ENCODE measurements at regions not wholly inside any gene's neighbourhood (a gene's known extent, or its start where the extent isn't known, plus 50 kb on each side); places are given as distances from the start of the nearest gene placed in this dataset.

GRCh38 chr4:166377578-166377977 is 504.5 kb downstream of the TLL1 start:
- no peak for TF ChIP-seq CTCF (IDR thresholded peaks at IDR 0.05)

GRCh38 chr4:166386491-166387360 is 513.7 kb downstream of the TLL1 start:
- no peak for TF ChIP-seq CTCF (IDR thresholded peaks at IDR 0.05)

GRCh38 chr4:166391501-166391900 is 518.5 kb downstream of the TLL1 start:
- TF ChIP-seq CTCF (IDR thresholded peaks at IDR 0.05) = no peak

- no peak for TF ChIP-seq CTCF (IDR thresholded peaks at IDR 0.05)
Measured at GRCh38 chr4:166399021-166399420, 526.0 kb downstream of the TLL1 start.

GRCh38 chr4:166400270-166400894 is 527.3 kb downstream of the TLL1 start:
- no peak for TF ChIP-seq CTCF (IDR thresholded peaks at IDR 0.05)

- no peak for TF ChIP-seq CTCF (IDR thresholded peaks at IDR 0.05)
Measured at GRCh38 chr4:166413356-166413755, 540.3 kb downstream of the TLL1 start.

GRCh38 chr4:166414431-166414830 is 541.4 kb downstream of the TLL1 start:
- no peak for TF ChIP-seq CTCF (IDR thresholded peaks at IDR 0.05)

All from LNCAP (cell line).